OCI-LY7 (cell line): ENCODE measurements at regions not wholly inside any gene's neighbourhood (a gene's known extent, or its start where the extent isn't known, plus 50 kb on each side); places are given as distances from the start of the nearest gene placed in this dataset.

Source experiments
- BruUV-seq: library from RNA; stranded (reverse); fragments of 400-500 nt; replicated peaks from 2 replicates; lab custom pipeline; 2021; lab: Mats Ljungman, UMichigan
- CTCF ChIA-PET: fragments of 300-600 bp; sonication (Branson Sonifier 250); formaldehyde crosslinking; loops from one replicate; lab custom pipeline; 2022; ENCODE audit warnings: antibody characterized with exemption; ENCODE audit not compliant: unreplicated experiment; lab: Charles Lee
- POLR2A ChIA-PET: fragments of 300-600 bp; sonication (Branson Sonifier 250); formaldehyde crosslinking; loops from one replicate; lab custom pipeline; 2022; ENCODE audit warnings: antibody characterized with exemption; lab: Charles Lee
- DNase-seq: peaks from one replicate; pipeline ENCODE4 v3.0.0-alpha.2; 2015; ENCODE audit warnings: low spot score
- H2AFZ ChIP-seq: fragments of 200-600 bp; sonication (generic), shearing (Covaris generic); 2 replicates; pipeline ENCODE4 v1.6.1; 2014; ENCODE audit warnings: mild to moderate bottlenecking, antibody characterized with exemption, low read length, moderate library complexity
- H3K27ac ChIP-seq: fragments of 200-600 bp; sonication (generic); 2 replicates; pipeline ENCODE4 v1.5.1; 2014; ENCODE audit warnings: mixed run types, low read depth, mild to moderate bottlenecking, moderate library complexity, low read length, inconsistent platforms; ENCODE audit not compliant: poor library complexity, severe bottlenecking
- H3K36me3 ChIP-seq: fragments of 200-600 bp; sonication (generic); 2 replicates; pipeline ENCODE4 v1.6.1; 2014; ENCODE audit warnings: mild to moderate bottlenecking, antibody characterized with exemption, low read length, moderate library complexity, mixed read lengths; ENCODE audit not compliant: insufficient read depth
- H3K4me1 ChIP-seq: fragments of 200-600 bp; sonication (generic); 2 replicates; pipeline ENCODE4 v1.5.1; 2014; ENCODE audit warnings: mild to moderate bottlenecking, low read length; ENCODE audit not compliant: insufficient read depth, poor library complexity, severe bottlenecking
- H3K4me2 ChIP-seq: fragments of 200-600 bp; sonication (generic); 2 replicates; pipeline ENCODE4 v1.6.1; 2014; ENCODE audit warnings: mild to moderate bottlenecking, low read length
- H3K4me3 ChIP-seq: fragments of 200-600 bp; sonication (generic); 2 replicates; pipeline ENCODE4 v1.5.1; 2014; ENCODE audit warnings: mild to moderate bottlenecking, low read depth, low read length; ENCODE audit not compliant: poor library complexity, severe bottlenecking
- H3K79me2 ChIP-seq: fragments of 200-600 bp; sonication (generic); 2 replicates; pipeline ENCODE4 v1.6.1; 2016; ENCODE audit warnings: low read depth, mild to moderate bottlenecking, low read length, moderate library complexity, mixed read lengths; ENCODE audit not compliant: insufficient read depth
- H3K9me2 ChIP-seq: fragments of 200-600 bp; sonication (generic); 2 replicates; pipeline ENCODE4 v1.6.1; 2016; ENCODE audit warnings: mild to moderate bottlenecking, low read length, mixed read lengths; ENCODE audit not compliant: insufficient read depth
- H3K9me3 ChIP-seq: fragments of 200-600 bp; sonication (generic); 2 replicates; pipeline ENCODE4 v1.6.1; 2014; ENCODE audit warnings: mild to moderate bottlenecking, mixed run types, low read length, mixed read lengths
- H4K20me1 ChIP-seq: fragments of 200-600 bp; sonication (generic); 2 replicates; pipeline ENCODE4 v1.6.1; 2014; ENCODE audit warnings: mild to moderate bottlenecking, antibody characterized with exemption, low read length, moderate library complexity, mixed read lengths; ENCODE audit not compliant: insufficient read depth
- EZH2phosphoT487 ChIP-seq: fragments of 200-600 bp; sonication (generic); IDR thresholded peaks from 2 replicates; pipeline ENCODE4 v1.6.1; 2018; ENCODE audit warnings: low read depth, borderline replicate concordance, mild to moderate bottlenecking, mixed run types, antibody characterized with exemption, low read length, moderate library complexity, mixed read lengths
- intact Hi-C: fragments of 100-400 bp; cut with micrococcal nuclease; formaldehyde crosslinking; loops from one replicate; pipeline ENCODE4 v1.10.0; 2022; ENCODE audit not compliant: unreplicated experiment
- TF ChIP-seq, protein P1 (sequence below): fragments of 200-600 bp; sonication (generic); conservative IDR thresholded peaks from 2 replicates; pipeline ENCODE4 v1.5.1; 2014; ENCODE audit warnings: mild to moderate bottlenecking, antibody characterized with exemption, low read length, moderate library complexity, mixed read lengths

DNA sequence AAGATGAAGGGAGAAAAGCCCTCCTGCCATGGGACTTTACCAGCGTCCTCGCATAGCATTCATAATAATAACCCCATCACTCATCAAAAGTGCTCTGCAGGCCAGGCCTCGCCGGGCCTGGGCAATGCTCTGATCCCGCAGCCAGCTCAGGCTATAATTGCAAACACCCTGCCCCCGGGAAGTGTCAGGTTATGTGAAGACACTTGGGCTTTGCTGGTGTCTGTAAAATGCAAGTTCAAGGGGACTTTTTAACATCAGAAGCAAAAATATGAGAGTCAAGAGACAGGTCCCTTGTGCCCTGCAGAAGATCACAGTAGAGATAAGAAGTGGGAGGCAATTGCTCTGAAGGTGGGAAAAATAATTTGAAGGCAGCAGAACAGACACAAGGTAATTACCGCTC is 381.0 kb downstream of the MAFB start:
- Histone ChIP-seq H3K9me3 (no peaks in the 10 kb centered on the region), H3K4me2 (no peak overlapping the region), H4K20me1 (no peaks in the 10 kb centered on the region), H3K79me2 (no peaks in the 10 kb centered on the region), H3K36me3 (no peaks in the 10 kb centered on the region), H3K9me2 (no peaks in the 10 kb centered on the region), H2AFZ (no peak overlapping the region), H3K27ac (no peak overlapping the region), H3K4me3 (no peak overlapping the region), H3K4me1 (no peaks in the 10 kb centered on the region)
- intact Hi-C loops: no loop called here
- POLR2A ChIA-PET: no interaction called here
- CTCF ChIA-PET: no interaction called here
- no TSS peak for BruUV-seq
- no peak for TF ChIP-seq EZH2phosphoT487
- TF ChIP-seq, protein P1, sequence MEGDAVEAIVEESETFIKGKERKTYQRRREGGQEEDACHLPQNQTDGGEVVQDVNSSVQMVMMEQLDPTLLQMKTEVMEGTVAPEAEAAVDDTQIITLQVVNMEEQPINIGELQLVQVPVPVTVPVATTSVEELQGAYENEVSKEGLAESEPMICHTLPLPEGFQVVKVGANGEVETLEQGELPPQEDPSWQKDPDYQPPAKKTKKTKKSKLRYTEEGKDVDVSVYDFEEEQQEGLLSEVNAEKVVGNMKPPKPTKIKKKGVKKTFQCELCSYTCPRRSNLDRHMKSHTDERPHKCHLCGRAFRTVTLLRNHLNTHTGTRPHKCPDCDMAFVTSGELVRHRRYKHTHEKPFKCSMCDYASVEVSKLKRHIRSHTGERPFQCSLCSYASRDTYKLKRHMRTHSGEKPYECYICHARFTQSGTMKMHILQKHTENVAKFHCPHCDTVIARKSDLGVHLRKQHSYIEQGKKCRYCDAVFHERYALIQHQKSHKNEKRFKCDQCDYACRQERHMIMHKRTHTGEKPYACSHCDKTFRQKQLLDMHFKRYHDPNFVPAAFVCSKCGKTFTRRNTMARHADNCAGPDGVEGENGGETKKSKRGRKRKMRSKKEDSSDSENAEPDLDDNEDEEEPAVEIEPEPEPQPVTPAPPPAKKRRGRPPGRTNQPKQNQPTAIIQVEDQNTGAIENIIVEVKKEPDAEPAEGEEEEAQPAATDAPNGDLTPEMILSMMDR: no peak
- no peak for DNase-seq

DNA sequence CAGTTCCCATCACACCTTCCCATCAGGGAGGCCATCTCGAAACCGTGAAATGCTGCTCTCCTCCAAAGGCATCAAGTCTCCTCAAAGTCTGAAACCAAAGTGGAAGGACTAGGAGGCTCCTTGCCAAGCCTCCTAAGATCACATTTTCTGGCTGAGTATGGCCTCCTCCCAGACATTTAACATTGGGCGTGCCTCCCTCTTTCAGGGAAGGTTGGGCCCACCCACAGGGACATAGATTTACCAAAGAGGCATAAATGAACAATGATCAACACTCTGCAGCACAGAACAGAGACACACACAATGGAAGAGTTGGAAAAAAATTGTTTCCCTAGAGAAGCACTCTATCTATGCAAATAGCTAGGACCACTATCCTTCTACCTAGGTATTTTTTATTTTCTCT is 381.8 kb downstream of the MAFB start:
- no peak overlapping the region for H2AFZ ChIP-seq
- no peak for DNase-seq
- no peaks in the 10 kb centered on the region for H3K4me1 ChIP-seq
- ChIA-PET CTCF (no interaction called here), POLR2A (no interaction called here)
- H3K4me3 ChIP-seq: no peak overlapping the region
- no peaks in the 10 kb centered on the region for H3K79me2 ChIP-seq
- H3K36me3 ChIP-seq: no peaks in the 10 kb centered on the region
- no peaks in the 10 kb centered on the region for H4K20me1 ChIP-seq
- H3K9me2 ChIP-seq: no peaks in the 10 kb centered on the region
- TF ChIP-seq EZH2phosphoT487: no peak
- TF ChIP-seq, protein P1: no peak
- intact Hi-C loops: no loop called here
- no peak overlapping the region for H3K27ac ChIP-seq
- H3K9me3 ChIP-seq: no peaks in the 10 kb centered on the region
- no TSS peak for BruUV-seq
- no peak overlapping the region for H3K4me2 ChIP-seq

DNA sequence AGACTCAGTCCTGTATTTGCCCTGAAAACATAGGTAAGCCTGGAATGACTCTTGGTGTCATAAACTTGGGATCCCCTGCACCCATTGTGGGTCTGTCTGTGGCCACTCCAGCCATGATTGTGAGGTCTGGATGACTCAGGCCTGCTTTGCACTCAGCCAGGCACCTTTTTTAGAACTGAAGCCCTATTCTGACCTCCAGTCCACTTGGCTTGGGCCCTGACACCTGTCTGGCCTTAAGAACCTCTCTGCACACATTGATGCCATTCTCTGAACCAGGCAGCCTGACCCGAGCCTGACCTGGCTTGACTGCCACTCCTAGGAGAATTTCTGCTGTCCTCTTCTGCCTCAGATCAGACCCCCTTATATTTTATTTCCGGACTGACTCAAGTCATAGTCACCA is 383.7 kb downstream of the MAFB start:
- intact Hi-C loops: no loop called here
- Histone ChIP-seq H3K4me2 (no peak overlapping the region), H3K9me2 (no peaks in the 10 kb centered on the region), H3K36me3 (no peaks in the 10 kb centered on the region), H2AFZ (no peak overlapping the region), H3K4me1 (no peaks in the 10 kb centered on the region), H3K27ac (no peak overlapping the region), H3K79me2 (no peaks in the 10 kb centered on the region), H3K9me3 (no peaks in the 10 kb centered on the region), H4K20me1 (no peaks in the 10 kb centered on the region), H3K4me3 (no peak overlapping the region)
- POLR2A ChIA-PET: no interaction called here
- CTCF ChIA-PET: no interaction called here
- no peak for DNase-seq
- no TSS peak for BruUV-seq
- TF ChIP-seq, protein P1: no peak
- no peak for TF ChIP-seq EZH2phosphoT487
